ENCODE measurements at regions not wholly inside any gene's neighbourhood (a gene's known extent, or its start where the extent isn't known, plus 50 kb on each side); places are given as distances from the start of the nearest gene placed in this dataset.

- TF ChIP-seq EZH2 (IDR thresholded peaks at IDR 0.05; ENCODE audit: borderline replicate concordance, low read length) (no peak), CTCF (conservative IDR thresholded peaks at IDR 0.05 in 1 of 2, IDR thresholded peaks at IDR 0.05 in 1 of 2; ENCODE audit: extremely low read depth in 1 of 2, insufficient read depth in 1 of 2, low read depth in 1 of 2, low read length in 2 of 2) (no peak)
These were observed 81.7 kb downstream of the IRF8 start for GRCh38 chr16:85980686-85981085.
